Fibroblast of upper back skin (primary cell): ENCODE measurements at regions not wholly inside any gene's neighbourhood (a gene's known extent, or its start where the extent isn't known, plus 50 kb on each side); places are given as distances from the start of the nearest gene placed in this dataset.

Experiments used
- DNase-seq: peaks from one replicate; pipeline ENCODE4 v3.0.0-alpha.2; 2013

- DNase-seq: no peak
These were observed 327.9 kb downstream of the TTLL7 start for GRCh38 chr1:83670909-83671565.

GRCh38 chr1:83641796-83642443 is 357.0 kb downstream of the TTLL7 start:
- peak; percentile 24 for DNase-seq

GRCh38 chr1:83641206-83641658 is 357.7 kb downstream of the TTLL7 start:
- peak; percentile 48 for DNase-seq

- DNase-seq: no peak
These were observed 359.1 kb downstream of the TTLL7 start for GRCh38 chr1:83639785-83640184.

GRCh38 chr1:83637586-83637985 is 361.3 kb downstream of the TTLL7 start:
- no peak for DNase-seq

GRCh38 chr1:83637009-83637408 is 361.9 kb downstream of the TTLL7 start:
- no peak for DNase-seq

- DNase-seq: no peak
These were observed 366.0 kb downstream of the TTLL7 start for GRCh38 chr1:83632906-83633305.

GRCh38 chr1:83631851-83632250 is 367.1 kb downstream of the TTLL7 start:
- no peak for DNase-seq

- DNase-seq: no peak
These were observed 371.9 kb downstream of the TTLL7 start for GRCh38 chr1:83627045-83627444.

- no peak for DNase-seq
These were observed 372.3 kb downstream of the TTLL7 start for GRCh38 chr1:83626603-83627002.

- no peak for DNase-seq
These were observed 373.3 kb downstream of the TTLL7 start for GRCh38 chr1:83625646-83626045.

- no peak for DNase-seq
These were observed 378.9 kb downstream of the TTLL7 start for GRCh38 chr1:83620016-83620415.

GRCh38 chr1:83619170-83619896 is 379.6 kb downstream of the TTLL7 start:
- peak; percentile 89 for DNase-seq

- DNase-seq: no peak
These were observed 381.0 kb downstream of the TTLL7 start for GRCh38 chr1:83617883-83618282.

- no peak for DNase-seq
These were observed 383.6 kb downstream of the TTLL7 start for GRCh38 chr1:83615370-83615769.

GRCh38 chr1:83606416-83606955 is 392.4 kb downstream of the TTLL7 start:
- no peak for DNase-seq

- peak; percentile 24 for DNase-seq
These were observed 402.6 kb downstream of the TTLL7 start for GRCh38 chr1:83596331-83596730.

GRCh38 chr1:83593073-83593472 is 405.9 kb downstream of the TTLL7 start:
- DNase-seq: peak; percentile 28

GRCh38 chr1:83588140-83588539 is 410.8 kb downstream of the TTLL7 start:
- DNase-seq: no peak

- DNase-seq: peak; percentile 13
These were observed 415.4 kb downstream of the TTLL7 start for GRCh38 chr1:83583351-83584014.

- DNase-seq: no peak
These were observed 417.2 kb downstream of the TTLL7 start for GRCh38 chr1:83581747-83582146.

GRCh38 chr1:83574791-83575190 is 424.1 kb downstream of the TTLL7 start:
- no peak for DNase-seq

GRCh38 chr1:83573776-83574175 is 425.2 kb downstream of the TTLL7 start:
- no peak for DNase-seq
